A673 (cell line): ENCODE measurements at regions not wholly inside any gene's neighbourhood (a gene's known extent, or its start where the extent isn't known, plus 50 kb on each side); places are given as distances from the start of the nearest gene placed in this dataset.

Experiments used
- BruUV-seq: library from RNA; stranded (reverse); fragments of 400-500 nt; replicated peaks from 2 replicates; lab custom pipeline; 2021; lab: Mats Ljungman, UMichigan
- CTCF ChIA-PET: fragments of 300-600 bp; sonication (Branson Sonifier 250); formaldehyde crosslinking; loops from one replicate; lab custom pipeline; 2022; ENCODE audit warnings: antibody characterized with exemption; lab: Charles Lee
- POLR2A ChIA-PET: fragments of 300-600 bp; sonication (Branson Sonifier 250); formaldehyde crosslinking; loops from one replicate; lab custom pipeline; 2022; ENCODE audit warnings: antibody characterized with exemption; ENCODE audit not compliant: low non-redundant PET; lab: Charles Lee
- DNase-seq: peaks from one replicate; pipeline ENCODE4 v3.0.0-alpha.2; 2015; ENCODE audit warnings: low spot score
- H3K27ac ChIP-seq: fragments of 200-600 bp; sonication (generic); 2 replicates; pipeline ENCODE4 v1.5.1; 2016; ENCODE audit warnings: mixed run types, low read depth, mild to moderate bottlenecking, mixed read lengths, antibody characterized with exemption, low read length; ENCODE audit not compliant: poor library complexity, severe bottlenecking
- H3K27me3 ChIP-seq: fragments of 200-600 bp; sonication (generic); replicated peaks from 2 replicates; pipeline ENCODE4 v1.6.1; 2017; ENCODE audit warnings: mixed run types, low read depth, mild to moderate bottlenecking, mixed read lengths, antibody characterized with exemption, low read length; ENCODE audit not compliant: insufficient read depth, poor library complexity
- H3K36me3 ChIP-seq: fragments of 200-600 bp; sonication (generic); 2 replicates; pipeline ENCODE4 v1.6.1; 2016; ENCODE audit warnings: mixed run types, mild to moderate bottlenecking, mixed read lengths, antibody characterized with exemption, low read length; ENCODE audit not compliant: insufficient read depth, poor library complexity, severe bottlenecking
- H3K4me1 ChIP-seq: fragments of 200-600 bp; sonication (generic); 2 replicates; pipeline ENCODE4 v1.6.1; 2017; ENCODE audit warnings: mixed run types, mild to moderate bottlenecking, mixed read lengths, antibody characterized with exemption, low read length; ENCODE audit not compliant: insufficient read depth, poor library complexity, severe bottlenecking
- H3K4me3 ChIP-seq: fragments of 200-600 bp; sonication (generic); 2 replicates; pipeline ENCODE4 v1.5.1; 2016; ENCODE audit warnings: low read depth, mixed run types, mild to moderate bottlenecking, mixed read lengths, low read length; ENCODE audit not compliant: poor library complexity, severe bottlenecking
- H3K9me3 ChIP-seq: fragments of 200-600 bp; sonication (generic); 2 replicates; pipeline ENCODE4 v1.6.1; 2016; ENCODE audit warnings: mixed run types, low read depth, mild to moderate bottlenecking, mixed read lengths, antibody characterized with exemption, low read length; ENCODE audit not compliant: poor library complexity, severe bottlenecking
- EZH2 ChIP-seq: fragments of 200-600 bp; sonication (generic); IDR thresholded peaks from 2 replicates; pipeline ENCODE4 v1.6.1; 2017; ENCODE audit warnings: borderline replicate concordance, low read depth, mild to moderate bottlenecking, mixed read lengths, antibody characterized with exemption, low read length; ENCODE audit not compliant: poor library complexity, severe bottlenecking
- intact Hi-C: fragments of 100-400 bp; cut with micrococcal nuclease; formaldehyde crosslinking; loops from one replicate; pipeline ENCODE4 v1.10.0; 2022; ENCODE audit not compliant: unreplicated experiment
- TF ChIP-seq, protein P1 (sequence below): fragments of 300-800, 200-600 bp; sonication (generic); conservative IDR thresholded peaks from 2 replicates; pipeline ENCODE4 v1.5.1; 2017; ENCODE audit warnings: low read depth, mild to moderate bottlenecking, antibody characterized with exemption, low read length, moderate library complexity, mixed read lengths

DNA sequence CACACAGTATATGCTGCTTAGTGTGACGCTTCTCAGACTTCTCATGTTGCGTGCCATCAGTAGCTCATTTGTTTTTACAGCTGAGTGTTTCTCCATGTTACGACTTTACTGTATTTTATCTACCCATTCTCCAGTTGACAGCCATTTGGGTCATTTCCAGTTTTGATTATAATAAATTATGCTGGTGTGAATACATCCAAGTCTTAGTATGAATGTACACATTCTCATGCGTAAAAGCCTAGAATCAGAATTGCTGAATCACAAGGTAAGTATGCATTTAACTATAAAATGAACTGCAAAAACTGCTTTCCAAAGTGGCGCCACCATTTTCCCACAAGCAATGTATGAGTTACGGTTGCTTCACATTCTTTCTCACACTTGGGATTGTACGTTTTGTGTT, 184.2 kb upstream of the SLC35G4 start:
- POLR2A ChIA-PET = no interaction called here
- no peak for DNase-seq

DNA sequence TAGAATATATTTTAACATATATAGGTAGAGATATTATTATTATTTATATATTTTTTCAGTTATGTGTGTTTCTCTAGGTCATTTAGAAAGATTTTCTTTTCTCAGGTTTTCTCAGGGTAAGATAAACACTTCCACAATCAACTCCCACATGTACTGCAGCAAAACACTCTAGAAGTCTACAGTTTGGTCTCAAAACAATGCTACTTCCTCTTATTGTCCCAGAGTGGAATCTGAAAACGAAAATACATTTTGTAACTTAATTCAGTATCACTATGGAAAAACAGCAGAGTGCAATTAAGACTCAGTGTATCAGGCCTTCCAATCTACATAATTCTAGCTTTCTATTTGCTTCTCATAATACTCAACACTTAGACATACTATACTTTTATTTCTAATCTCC, 190.1 kb upstream of the SLC35G4 start:
- CTCF ChIA-PET = no interaction called here
- H3K4me1 ChIP-seq = no peaks in the 10 kb centered on the region

More for the DNA sequence above, 184.2 kb upstream of the SLC35G4 start:
- intact Hi-C loops = no loop called here
- TF ChIP-seq, protein P1, sequence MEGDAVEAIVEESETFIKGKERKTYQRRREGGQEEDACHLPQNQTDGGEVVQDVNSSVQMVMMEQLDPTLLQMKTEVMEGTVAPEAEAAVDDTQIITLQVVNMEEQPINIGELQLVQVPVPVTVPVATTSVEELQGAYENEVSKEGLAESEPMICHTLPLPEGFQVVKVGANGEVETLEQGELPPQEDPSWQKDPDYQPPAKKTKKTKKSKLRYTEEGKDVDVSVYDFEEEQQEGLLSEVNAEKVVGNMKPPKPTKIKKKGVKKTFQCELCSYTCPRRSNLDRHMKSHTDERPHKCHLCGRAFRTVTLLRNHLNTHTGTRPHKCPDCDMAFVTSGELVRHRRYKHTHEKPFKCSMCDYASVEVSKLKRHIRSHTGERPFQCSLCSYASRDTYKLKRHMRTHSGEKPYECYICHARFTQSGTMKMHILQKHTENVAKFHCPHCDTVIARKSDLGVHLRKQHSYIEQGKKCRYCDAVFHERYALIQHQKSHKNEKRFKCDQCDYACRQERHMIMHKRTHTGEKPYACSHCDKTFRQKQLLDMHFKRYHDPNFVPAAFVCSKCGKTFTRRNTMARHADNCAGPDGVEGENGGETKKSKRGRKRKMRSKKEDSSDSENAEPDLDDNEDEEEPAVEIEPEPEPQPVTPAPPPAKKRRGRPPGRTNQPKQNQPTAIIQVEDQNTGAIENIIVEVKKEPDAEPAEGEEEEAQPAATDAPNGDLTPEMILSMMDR = no peak
- no peak for TF ChIP-seq EZH2
- H3K27ac ChIP-seq = no peak overlapping the region
- H3K4me1 ChIP-seq = no peaks in the 10 kb centered on the region
- BruUV-seq = no TSS peak
- no peaks in the 10 kb centered on the region for H3K9me3 ChIP-seq
- H3K27me3 ChIP-seq = no peaks in the 10 kb centered on the region
- no peaks in the 10 kb centered on the region for H3K36me3 ChIP-seq
- H3K4me3 ChIP-seq = no peak overlapping the region
- CTCF ChIA-PET = no interaction called here

DNA sequence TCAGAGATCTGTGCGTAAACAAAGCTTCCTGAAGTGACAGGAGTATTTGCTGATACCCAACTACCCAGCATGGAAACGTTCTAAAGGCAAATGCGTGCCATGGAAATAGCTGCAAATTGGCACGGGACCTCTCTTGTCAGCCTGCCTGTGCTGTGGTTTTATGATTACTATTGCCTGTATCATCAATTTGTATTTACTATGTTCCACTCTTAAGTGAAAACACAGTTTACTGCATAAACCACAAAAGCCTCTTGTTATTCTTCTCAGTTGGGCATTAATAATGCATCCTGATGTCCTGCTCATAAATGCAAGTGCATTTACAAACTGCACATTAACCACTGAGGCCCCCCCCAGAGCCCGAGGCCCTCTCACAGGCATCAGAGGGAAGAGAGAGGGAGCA, 196.6 kb upstream of the SLC35G4 start:
- Histone ChIP-seq H3K27ac (no peak overlapping the region), H3K4me1 (no peaks in the 10 kb centered on the region), H3K9me3 (no peaks in the 10 kb centered on the region), H3K27me3 (no peaks in the 10 kb centered on the region), H3K36me3 (no peaks in the 10 kb centered on the region), H3K4me3 (no peak overlapping the region)
- no peak for DNase-seq
- CTCF ChIA-PET = no interaction called here
- TF ChIP-seq, protein P1 = no peak
- no peak for TF ChIP-seq EZH2
- POLR2A ChIA-PET = no interaction called here
- no TSS peak for BruUV-seq
- intact Hi-C loops = no loop called here

More for the DNA sequence above, 190.1 kb upstream of the SLC35G4 start:
- H3K9me3 ChIP-seq = no peaks in the 10 kb centered on the region
- no peak for TF ChIP-seq EZH2
- TF ChIP-seq, protein P1 = no peak
- POLR2A ChIA-PET = no interaction called here
- no TSS peak for BruUV-seq
- DNase-seq = no peak
- no peaks in the 10 kb centered on the region for H3K27me3 ChIP-seq
- intact Hi-C loops = no loop called here
- H3K4me3 ChIP-seq = no peak overlapping the region
- no peak overlapping the region for H3K27ac ChIP-seq
- H3K36me3 ChIP-seq = no peaks in the 10 kb centered on the region
